BE2C (cell line): ENCODE measurements at regions not wholly inside any gene's neighbourhood (a gene's known extent, or its start where the extent isn't known, plus 50 kb on each side); places are given as distances from the start of the nearest gene placed in this dataset.

Experiments used
- DNase-seq: peaks from one replicate; pipeline ENCODE4 v3.0.0-alpha.2; 2020
- H3K27me3 ChIP-seq: fragments of 250-450 bp; sonication (Bioruptor Pico); 2 replicates; pipeline ENCODE4 v1.5.1; 2020; ENCODE audit warnings: mild to moderate bottlenecking
- H3K36me3 ChIP-seq: fragments of 250-450 bp; sonication (Bioruptor Pico); 2 replicates; pipeline ENCODE4 v1.5.1; 2020; ENCODE audit warnings: mild to moderate bottlenecking
- H3K4me1 ChIP-seq: fragments of 250-450 bp; sonication (Bioruptor Pico); 2 replicates; pipeline ENCODE4 v1.5.1; 2020
- H3K4me3 ChIP-seq: 2 replicates; pipeline ENCODE4 v1.5.1; 2011; ENCODE audit warnings: low read depth, low read length
- H3K9me3 ChIP-seq: fragments of 250-450 bp; sonication (Bioruptor Pico); 2 replicates; pipeline ENCODE4 v1.5.1; 2020
- CTCF ChIP-seq: IDR thresholded peaks from 2 replicates; pipeline ENCODE4 v1.5.1; 2012; ENCODE audit warnings: mild to moderate bottlenecking, low read depth, low read length

DNA sequence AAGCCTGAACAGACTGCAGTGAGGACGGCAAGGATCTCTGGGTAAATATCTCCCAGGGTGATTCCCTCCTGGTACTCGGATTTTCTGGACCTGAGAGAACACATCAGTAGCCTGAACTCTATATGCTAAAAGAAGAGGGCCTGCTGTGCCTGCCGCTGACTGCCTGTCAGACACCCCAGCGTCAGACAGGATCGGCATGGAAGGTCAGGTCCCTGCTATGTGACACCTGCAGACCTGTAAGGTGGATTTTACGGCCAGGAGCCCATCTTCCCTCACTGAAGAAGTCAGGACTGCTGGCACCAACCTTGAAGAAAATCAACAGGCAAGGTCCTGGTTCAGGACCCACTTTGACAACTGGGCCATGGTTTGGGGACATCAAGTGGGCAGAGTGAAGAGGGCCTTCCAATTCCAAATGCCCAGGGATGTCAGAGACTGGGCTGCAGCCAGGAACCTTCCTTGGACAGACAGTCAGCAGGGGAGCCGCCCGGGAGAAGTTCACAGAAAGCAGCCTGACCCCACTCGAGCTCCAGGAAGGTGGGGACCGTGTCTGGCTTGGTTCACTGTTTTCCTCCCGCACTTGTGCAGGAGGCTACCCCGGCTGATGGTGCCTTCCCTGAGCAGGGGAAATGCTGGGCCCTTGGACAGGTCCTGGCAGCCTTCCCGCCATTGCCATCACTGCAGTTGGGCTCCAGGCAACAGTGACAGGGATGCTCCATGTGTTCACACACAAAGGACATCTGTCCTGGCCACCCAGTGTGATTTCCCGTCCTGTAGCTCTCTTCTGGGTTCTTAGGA, 91.8 kb upstream of the LANCL2 start:
- no peaks in the 10 kb centered on the region for H3K4me1 ChIP-seq
- TF ChIP-seq CTCF = no peak
- H3K27me3 ChIP-seq = no peaks in the 10 kb centered on the region
- no peaks in the 10 kb centered on the region for H3K9me3 ChIP-seq
- no peak for DNase-seq
- H3K36me3 ChIP-seq = no peaks in the 10 kb centered on the region
- H3K4me3 ChIP-seq = no peak overlapping the region

GRCh38 chr7:55274156-55274555, 91.0 kb upstream of the LANCL2 start:
- Histone ChIP-seq H3K27me3 (no peaks in the 10 kb centered on the region), H3K36me3 (no peaks in the 10 kb centered on the region), H3K9me3 (no peaks in the 10 kb centered on the region), H3K4me1 (no peaks in the 10 kb centered on the region), H3K4me3 (no peak overlapping the region)
- no peak for TF ChIP-seq CTCF
- DNase-seq = no peak

DNA sequence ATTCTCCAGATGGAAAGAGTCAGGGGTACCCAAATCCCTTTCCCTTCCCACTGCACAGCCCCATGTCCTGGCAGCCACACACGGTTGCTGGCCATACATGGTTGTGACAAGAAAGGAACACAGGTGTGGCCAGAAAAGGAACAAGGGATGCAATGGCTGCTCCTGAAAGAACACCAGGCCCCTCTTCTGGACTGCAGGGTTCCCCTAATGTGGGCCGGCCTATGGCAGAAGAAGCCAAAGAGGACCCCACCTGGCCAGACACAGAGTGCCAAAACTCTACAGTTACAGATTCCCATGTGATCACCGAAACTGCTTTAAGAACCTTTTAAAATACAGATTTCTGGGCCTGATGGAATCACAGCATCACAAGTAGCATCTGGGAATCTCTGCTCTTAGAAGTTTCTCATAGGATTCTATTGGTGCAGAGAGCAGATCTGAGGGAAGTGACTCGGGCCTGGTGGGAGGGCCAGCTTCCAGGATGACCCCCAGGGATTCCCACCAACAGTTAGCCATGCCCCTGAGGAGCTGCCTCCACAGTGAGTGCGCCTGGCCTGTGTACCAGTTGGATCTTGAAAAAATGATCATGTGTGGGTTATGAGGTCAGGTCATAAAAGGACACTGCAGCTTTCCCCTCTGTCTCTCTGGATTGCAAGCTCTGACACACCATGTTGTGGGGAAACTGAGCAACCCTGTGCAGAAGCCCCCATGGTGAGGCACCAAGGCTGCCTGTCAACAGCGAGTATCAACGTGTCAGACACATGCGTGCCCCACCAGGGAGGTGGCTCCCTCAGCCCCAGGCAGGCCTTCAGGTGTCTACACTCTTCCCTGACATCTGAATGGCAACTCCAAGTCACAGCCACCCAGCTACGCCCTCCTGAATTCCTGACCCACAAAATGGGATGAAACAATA, 89.6 kb upstream of the LANCL2 start:
- Histone ChIP-seq H3K27me3 (no peaks in the 10 kb centered on the region), H3K4me3 (no peak overlapping the region), H3K9me3 (no peaks in the 10 kb centered on the region), H3K4me1 (no peaks in the 10 kb centered on the region), H3K36me3 (no peaks in the 10 kb centered on the region)
- DNase-seq = no peak
- TF ChIP-seq CTCF = no peak

- Histone ChIP-seq H3K4me1 (no peaks in the 10 kb centered on the region), H3K27me3 (no peaks in the 10 kb centered on the region), H3K4me3 (no peak overlapping the region), H3K9me3 (no peaks in the 10 kb centered on the region), H3K36me3 (no peaks in the 10 kb centered on the region)
- no peak for DNase-seq
- no peak for TF ChIP-seq CTCF
These were observed 88.4 kb upstream of the LANCL2 start for GRCh38 chr7:55276572-55277295.

DNA sequence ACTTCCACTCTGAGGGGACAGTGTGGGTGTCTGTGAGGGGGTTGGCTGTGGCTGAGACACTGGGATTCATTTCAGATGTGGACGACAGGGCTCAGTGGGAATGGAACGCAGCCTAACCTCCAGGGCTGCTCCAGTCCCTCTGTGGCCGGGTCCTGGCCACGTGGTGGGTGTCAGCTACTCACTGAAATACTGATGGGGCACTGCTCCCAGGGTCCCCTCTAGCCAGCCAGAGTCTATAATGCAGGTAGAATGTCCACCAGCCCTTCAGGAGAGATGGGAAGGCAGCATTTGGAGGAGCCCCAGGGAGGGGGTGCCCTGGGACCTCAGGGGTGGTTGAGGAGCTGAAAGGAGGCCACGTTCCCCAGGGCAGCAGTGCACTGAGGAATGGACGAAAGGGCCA, 87.2 kb upstream of the LANCL2 start:
- no peaks in the 10 kb centered on the region for H3K4me1 ChIP-seq
- H3K9me3 ChIP-seq = no peaks in the 10 kb centered on the region
- H3K27me3 ChIP-seq = no peaks in the 10 kb centered on the region
- H3K36me3 ChIP-seq = no peaks in the 10 kb centered on the region
- DNase-seq = no peak
- no peak for TF ChIP-seq CTCF
- no peak overlapping the region for H3K4me3 ChIP-seq
